Sciatic nerve (tissue), 2 donors: ENCODE measurements at regions not wholly inside any gene's neighbourhood (a gene's known extent, or its start where the extent isn't known, plus 50 kb on each side); places are given as distances from the start of the nearest gene placed in this dataset.
"Not testable (repeated sequence)": the region's sequence is repeated elsewhere in the genome, so short reads cannot be mapped to it uniquely, and the experiment has no call there.

Experiments used
- ATAC-seq: fragments of 200-7000 bp; cut with Tn5 transposase; one replicate; pipeline ENCODE4 v1.9.1; 2020; ENCODE audit warnings: mild to moderate bottlenecking, moderate library complexity
- DNase-seq: peaks from one replicate; pipeline ENCODE4 v3.0.0-alpha.2; 2020; ENCODE audit warnings: low spot score
- intact Hi-C: fragments of 100-400 bp; cut with DNase I; formaldehyde crosslinking; loops from one replicate; pipeline ENCODE4 v1.14.2; 2022
- donor health status: DM: no; HTN: no; CAD: no.
- donor health status: DM: no; HTN: no; CAD: no.

DNA sequence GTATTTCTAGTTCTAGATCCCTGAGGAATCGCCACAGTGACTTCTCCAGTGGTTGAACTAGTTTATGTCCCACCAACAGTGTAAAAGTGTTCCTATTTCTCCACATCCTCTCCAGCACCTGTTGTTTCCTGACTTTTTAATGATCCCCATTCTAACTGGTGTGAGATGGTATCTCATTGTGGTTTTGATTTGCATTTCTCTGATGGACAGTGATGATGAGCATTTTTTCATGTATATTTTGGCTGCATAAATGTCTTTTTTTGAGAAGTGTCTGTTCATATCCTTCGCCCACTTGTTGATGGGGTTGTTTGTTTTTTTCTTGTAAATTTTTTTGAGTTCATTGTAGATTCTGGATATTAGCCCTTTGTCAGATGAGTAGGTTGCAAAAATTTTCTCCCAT lies 223.2 kb upstream of the MINDY3 start:
- DNase-seq, intact Hi-C loops, ATAC-seq: not testable (repeated sequence)

- no peak for ATAC-seq
- DNase-seq = no peak
Measured at GRCh38 chr10:16105082-16105481, 244.8 kb upstream of the MINDY3 start.

DNA sequence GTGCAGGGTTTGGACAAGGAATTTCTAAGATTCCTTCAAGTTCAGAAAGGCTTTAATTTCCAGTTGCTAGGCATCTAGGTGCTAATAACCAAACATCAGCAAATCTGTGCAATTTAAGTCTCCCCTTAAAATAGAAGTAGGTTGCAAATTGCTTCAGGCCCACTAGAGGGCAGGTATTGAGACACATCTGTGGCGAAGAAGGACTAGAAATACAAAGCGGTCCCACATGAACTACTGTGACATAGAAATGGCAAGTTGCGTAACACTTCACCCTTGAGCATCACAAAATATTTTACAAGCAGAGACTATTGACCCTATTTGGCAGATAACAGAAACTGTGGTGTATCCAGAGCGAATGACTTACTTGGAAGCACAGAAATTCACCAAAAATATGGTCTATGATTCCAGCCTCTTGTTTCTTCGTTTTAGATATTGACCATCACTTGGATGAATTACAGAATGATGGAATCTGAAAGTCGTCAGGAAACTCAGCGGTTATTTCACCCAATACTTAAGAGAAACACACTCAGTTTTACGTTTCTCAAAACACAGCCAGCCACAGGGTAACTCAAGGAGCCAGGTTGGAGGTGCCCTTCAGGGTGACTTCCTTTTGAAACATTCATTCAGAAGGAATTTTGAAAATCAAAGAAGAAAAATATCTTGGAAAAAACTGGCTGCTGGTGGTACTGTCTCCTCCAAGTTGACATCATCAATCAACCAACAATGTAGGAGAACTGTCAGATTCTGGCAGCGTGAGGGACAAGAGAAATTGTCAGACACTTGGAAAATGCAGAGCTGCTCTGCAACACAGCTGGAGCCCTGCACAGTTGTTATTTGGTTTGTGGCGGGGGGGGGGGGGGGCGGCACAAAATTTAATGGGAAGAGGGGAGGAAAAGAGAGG lies 256.3 kb upstream of the MINDY3 start:
- DNase-seq = no peak
- no peak for ATAC-seq
- intact Hi-C loops = no loop called here

More at GRCh38 chr10:16105082-16105481, 244.8 kb upstream of the MINDY3 start:
- intact Hi-C loops = no loop called here

DNA sequence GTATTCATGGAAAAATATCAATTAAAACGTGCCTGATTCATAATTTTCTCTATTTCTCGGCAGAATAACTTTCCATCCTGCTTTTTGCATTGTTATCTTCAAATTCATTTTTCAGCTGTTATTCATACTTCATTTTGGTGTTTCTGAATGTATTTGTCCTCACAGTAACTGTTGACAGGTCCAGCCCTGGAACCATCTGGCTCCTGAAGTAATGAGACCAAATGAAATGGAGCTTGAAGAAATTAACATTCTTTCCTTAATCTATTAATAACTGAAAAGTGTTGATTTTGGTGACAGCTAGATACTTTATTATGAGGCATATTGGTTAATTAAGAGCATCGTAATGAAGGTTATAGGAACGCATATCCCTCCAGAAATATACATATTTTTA lies 257.0 kb upstream of the MINDY3 start:
- ATAC-seq = no peak
- intact Hi-C loops = no loop called here
- no peak for DNase-seq

- intact Hi-C loops = no loop called here
- DNase-seq = no peak
- ATAC-seq = no peak
Measured at GRCh38 chr10:16119445-16119844, 259.1 kb upstream of the MINDY3 start.

- intact Hi-C loops = no loop called here
- ATAC-seq (no peak), DNase-seq (no peak)
Measured at GRCh38 chr10:16120563-16120962, 260.3 kb upstream of the MINDY3 start.

GRCh38 chr10:16141499-16141898 lies 281.2 kb upstream of the MINDY3 start:
- intact Hi-C loops = no loop called here
- DNase-seq = no peak
- no peak for ATAC-seq

DNA sequence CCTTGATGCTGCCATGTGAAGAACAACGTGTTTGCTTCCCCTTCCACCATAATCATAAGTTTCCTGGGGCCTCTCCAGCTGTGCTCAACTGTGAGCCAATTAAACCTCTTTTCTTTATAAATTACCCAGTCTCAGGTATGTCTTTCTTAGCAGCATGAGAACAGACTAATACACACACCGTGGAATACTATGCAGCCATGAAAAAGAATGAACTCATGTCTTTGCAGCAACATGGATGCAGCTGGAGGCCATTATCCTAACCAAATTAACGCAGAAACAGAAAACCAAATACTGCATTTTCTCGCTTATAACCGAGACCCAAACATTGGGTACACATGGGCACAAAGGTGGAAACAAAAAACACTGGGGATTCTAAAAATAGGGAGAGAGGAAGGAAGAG lies 286.7 kb upstream of the MINDY3 start:
- no peak for ATAC-seq
- no peak for DNase-seq
- intact Hi-C loops = no loop called here

- intact Hi-C loops = no loop called here
- no peak for ATAC-seq
- no peak for DNase-seq
Measured at GRCh38 chr10:16155834-16156233, 281.0 kb upstream of the PTER start.

DNA sequence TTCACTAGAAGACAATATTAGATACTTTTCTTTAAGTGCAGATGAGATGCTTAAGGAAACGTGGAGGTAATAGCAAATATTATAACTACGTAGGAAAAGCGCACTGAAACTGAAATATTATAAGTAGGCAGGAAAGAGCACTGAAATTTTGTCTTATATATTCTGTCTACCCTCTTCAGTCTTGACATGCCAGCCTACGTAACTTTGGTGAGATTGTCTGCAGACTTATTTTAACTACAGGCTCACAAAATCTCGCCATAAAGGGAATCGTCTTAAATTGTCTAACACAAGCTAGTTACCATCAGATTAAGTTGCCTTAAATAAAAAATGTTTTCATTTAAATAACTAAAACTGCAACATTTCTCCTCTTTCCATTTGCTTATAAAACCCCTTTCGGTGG lies 280.1 kb upstream of the PTER start:
- intact Hi-C loops = no loop called here
- DNase-seq (no peak), ATAC-seq (no peak)

- ATAC-seq, intact Hi-C loops, DNase-seq: not testable (repeated sequence)
Measured at GRCh38 chr10:16165067-16165466, 271.7 kb upstream of the PTER start.

GRCh38 chr10:16182144-16182543 lies 254.7 kb upstream of the PTER start:
- ATAC-seq (no peak), DNase-seq (no peak)
- intact Hi-C loops = no loop called here

DNA sequence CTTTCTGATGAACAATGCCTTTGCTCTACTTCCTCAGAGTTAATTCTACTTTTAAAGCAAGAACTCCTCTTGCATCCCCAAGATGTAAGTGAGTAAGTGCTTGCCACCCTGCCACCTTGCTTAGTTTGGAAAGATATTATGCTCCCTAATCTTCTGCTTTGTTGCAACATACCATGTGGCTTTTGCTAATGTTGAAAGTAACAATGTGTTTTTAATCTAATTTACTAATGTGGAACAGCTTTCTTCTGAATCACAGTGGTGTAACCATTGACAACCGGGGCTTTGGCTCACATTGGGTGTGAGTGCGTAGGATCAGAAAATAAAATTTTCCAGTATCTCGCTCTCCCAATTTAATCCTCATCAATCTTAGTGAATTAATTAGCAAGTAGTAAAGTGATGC lies 254.1 kb upstream of the PTER start:
- DNase-seq (no peak), ATAC-seq (peak; percentile 79)
- intact Hi-C loops = no loop called here

DNA sequence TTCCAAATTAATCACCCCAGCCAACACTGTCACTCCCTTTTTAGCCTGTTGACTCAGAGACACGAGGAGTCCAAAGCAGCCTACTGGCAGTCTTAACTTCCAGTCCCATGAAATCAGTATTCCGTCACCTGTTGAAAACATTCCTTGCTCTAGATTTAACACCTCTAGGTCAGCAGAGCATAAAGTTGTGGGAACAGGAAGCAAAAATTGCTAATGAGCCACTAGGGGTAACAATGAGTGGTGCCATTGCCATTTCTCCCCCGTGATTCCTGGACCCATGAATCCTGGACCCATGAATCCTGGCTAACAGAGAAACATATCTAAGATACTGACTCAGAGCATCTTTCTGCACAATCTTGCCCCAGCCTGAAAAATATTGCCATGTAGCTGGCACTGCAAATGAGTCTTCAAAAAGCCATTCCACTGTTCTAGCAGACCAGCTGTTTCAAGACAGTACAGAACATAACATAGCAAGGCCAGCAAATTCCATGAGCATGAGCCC lies 252.7 kb upstream of the PTER start:
- no peak for ATAC-seq
- no peak for DNase-seq
- intact Hi-C loops = no loop called here

DNA sequence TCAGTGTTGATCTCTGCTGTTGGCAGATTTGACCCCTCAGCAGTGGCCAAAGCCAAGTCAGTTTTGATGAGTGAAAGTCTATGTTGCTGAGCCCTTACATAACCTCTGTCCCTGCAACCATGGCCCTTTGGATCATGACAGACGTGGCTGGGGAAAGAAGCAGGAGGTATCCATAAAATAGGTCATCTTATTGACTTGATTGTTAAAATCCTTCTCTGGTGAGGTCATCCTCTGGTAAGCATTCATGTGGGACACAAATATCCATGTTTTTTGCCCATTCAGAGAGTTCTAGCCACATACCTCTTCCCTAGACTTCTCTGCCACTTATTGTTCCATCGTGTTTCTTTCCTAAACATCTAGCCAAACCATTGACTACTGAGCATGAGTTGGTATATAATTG lies 251.9 kb upstream of the PTER start:
- no peak for ATAC-seq
- DNase-seq = no peak
- intact Hi-C loops = no loop called here

DNA sequence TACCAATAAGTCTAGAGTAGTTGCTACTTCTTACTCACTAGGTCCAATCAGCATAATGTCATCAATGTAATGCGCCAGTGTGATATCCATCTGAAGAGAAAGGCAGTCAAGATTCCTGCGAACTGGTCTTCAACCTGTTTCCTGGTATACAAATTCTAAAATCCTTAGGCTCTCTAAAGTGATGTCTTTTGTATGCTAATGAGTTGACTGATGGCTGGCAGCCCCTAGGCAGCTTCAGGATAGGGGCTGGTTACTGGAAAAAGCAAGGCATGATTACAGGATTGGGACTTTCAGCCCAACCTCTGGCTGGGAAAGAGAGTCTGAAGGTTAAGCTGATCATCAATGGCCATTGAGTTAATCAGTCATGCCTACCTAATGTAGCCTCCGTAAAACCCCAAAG lies 250.2 kb upstream of the PTER start:
- DNase-seq (no peak), ATAC-seq (no peak)
- intact Hi-C loops = no loop called here

DNA sequence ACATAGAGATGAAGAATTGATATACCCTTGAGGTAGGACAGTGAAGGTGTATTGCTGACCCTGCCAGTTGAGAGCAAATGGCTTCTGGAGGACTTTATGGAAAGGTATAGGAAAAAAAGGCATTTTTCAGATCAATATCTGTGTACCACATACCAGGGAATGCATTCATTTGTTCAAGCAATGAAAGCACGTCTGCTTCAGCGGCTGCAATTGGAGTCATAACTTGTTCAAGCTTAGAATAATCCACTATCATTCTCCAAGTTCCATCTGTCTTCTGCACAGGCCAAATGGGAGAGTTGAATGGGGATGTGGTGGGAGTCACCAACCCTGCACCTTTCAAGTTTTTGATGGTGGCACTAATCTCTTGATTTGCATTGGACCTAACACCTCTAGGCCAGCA lies 249.6 kb upstream of the PTER start:
- intact Hi-C loops = no loop called here
- DNase-seq (no peak), ATAC-seq (no peak)

DNA sequence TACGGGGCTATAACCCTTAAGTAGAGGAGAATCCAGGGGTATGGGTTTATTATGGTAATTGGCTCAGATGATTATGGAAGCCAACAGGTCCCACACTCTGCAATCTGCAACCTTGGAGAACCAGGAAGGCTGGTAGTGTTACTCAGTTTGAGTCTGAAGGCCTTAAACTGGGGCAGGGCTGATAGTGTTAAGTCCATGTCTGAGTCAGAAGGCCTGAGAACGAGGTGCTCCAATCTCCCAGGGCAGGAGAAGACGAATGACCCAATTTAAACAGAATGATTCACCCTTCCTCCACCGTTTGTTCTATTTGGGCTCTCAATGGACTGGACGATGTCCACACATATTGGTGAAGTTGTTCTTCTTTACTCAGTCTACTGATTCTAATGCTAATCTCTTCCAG lies 244.5 kb upstream of the PTER start:
- no peak for DNase-seq
- intact Hi-C loops = no loop called here
- ATAC-seq = no peak

- ATAC-seq = no peak
- no peak for DNase-seq
- intact Hi-C loops = no loop called here
Measured at GRCh38 chr10:16193241-16193640, 243.6 kb upstream of the PTER start.

DNA sequence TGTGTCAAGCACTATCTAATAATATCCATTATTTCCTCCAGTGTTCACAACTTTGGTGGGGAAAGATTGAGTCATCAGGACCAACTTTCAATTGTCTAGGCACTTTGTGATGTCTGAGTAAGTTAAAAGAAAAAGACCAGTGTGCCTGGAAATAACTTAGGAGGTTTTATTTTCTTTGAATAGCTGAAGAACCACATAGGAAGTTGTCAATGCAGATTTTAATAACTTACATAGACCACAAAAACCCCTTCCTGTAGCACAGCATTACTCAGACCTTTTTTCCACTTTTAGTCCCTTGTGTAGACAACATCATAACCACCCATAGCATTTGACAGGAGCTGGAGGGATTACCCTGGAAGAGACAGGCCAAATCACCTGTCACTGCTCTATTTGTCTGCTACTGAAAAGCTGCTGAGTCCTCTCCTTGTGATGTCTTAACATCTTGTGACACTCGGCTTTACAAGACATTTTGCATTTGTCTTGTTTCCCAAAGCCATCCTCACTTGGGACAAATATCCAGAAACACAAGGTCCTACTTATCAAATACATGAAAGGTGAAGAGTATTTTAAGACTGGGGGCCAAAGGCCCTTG lies 241.5 kb upstream of the PTER start:
- DNase-seq (no peak), ATAC-seq (no peak)
- intact Hi-C loops = no loop called here

GRCh38 chr10:16195894-16196293 lies 240.9 kb upstream of the PTER start:
- DNase-seq = no peak
- intact Hi-C loops = no loop called here
- ATAC-seq = no peak
